ENCODE measurements at regions not wholly inside any gene's neighbourhood (a gene's known extent, or its start where the extent isn't known, plus 50 kb on each side); places are given as distances from the start of the nearest gene placed in this dataset.

GRCh38 chr5:138677782-138678181 is 75.4 kb upstream of the CTNNA1 start:
- TF ChIP-seq CTCF (optimal IDR thresholded peaks at IDR 0.05 in 1 of 3, IDR thresholded peaks at IDR 0.05 in 1 of 3, conservative IDR thresholded peaks at IDR 0.05 in 1 of 3; ENCODE audit: extremely low read depth in 1 of 3, insufficient read depth in 2 of 3, low read length in 3 of 3), result no peak
- no peak for TF ChIP-seq EZH2 (IDR thresholded peaks at IDR 0.05; ENCODE audit: low read length)
